GM12878 (cell line): ENCODE measurements at regions not wholly inside any gene's neighbourhood (a gene's known extent, or its start where the extent isn't known, plus 50 kb on each side); places are given as distances from the start of the nearest gene placed in this dataset.

Source experiments
- ATAC-seq: fragments of 200-7000 bp; cut with Tn5 transposase; 3 replicates; pipeline ENCODE4 v1.9.1; 2020; ENCODE audit warnings: mild to moderate bottlenecking, moderate library complexity
- BruUV-seq: library from RNA; stranded (reverse); fragments of 400-500 nt; replicated peaks from 2 replicates; lab custom pipeline; 2021; lab: Mats Ljungman, UMichigan
- CTCF ChIA-PET: fragments of 300-600 bp; sonication (Branson Sonifier 250); formaldehyde crosslinking; extraction: SDS; loops from one replicate; lab custom pipeline; 2021; ENCODE audit warnings: inconsistent platforms; lab: Yijun Ruan, JAX
- POLR2A ChIA-PET: fragments of 350-600 bp; formaldehyde crosslinking; extraction: SDS; loops from one replicate; lab custom pipeline; 2021; ENCODE audit warnings: inconsistent platforms; lab: Charles Lee
- RAD21 ChIA-PET: fragments of 300-600 bp; sonication (Branson Sonifier 250); formaldehyde crosslinking; loops from one replicate; lab custom pipeline; 2023; ENCODE audit warnings: antibody characterized with exemption; ENCODE audit not compliant: unreplicated experiment; lab: Charles Lee
- SMC1A ChIA-PET: fragments of 300-600 bp; sonication (Branson Sonifier 250); formaldehyde crosslinking; loops from one replicate; lab custom pipeline; 2023; ENCODE audit not compliant: unreplicated experiment, uncharacterized antibody; lab: Charles Lee
- DNase-seq: peaks from one replicate; pipeline ENCODE4 v3.0.0-alpha.2; 2011; ENCODE audit warnings: low read depth, low spot score
- FAIRE-seq: peaks from 3 replicates; lab custom pipeline; 2011; peaks lifted over from hg19 to GRCh38; lab: Jason Lieb, UNC
- H2AFZ ChIP-seq: 2 replicates; pipeline ENCODE4 v1.6.0; 2011; ENCODE audit warnings: low read depth, low read length, control low read depth; ENCODE audit not compliant: control insufficient read depth
- H3K27ac ChIP-seq: 2 replicates; pipeline ENCODE4 v1.5.1; 2011; ENCODE audit warnings: control low read depth; ENCODE audit not compliant: control insufficient read depth, insufficient read depth
- H3K27me3 ChIP-seq, 2 experiments: replicated peaks in 1 of 2; 2 replicates each; pipeline versions ENCODE4 v1.6.0 to v1.6.1; 2011; ENCODE audit warnings: low read length in 1 of 2; ENCODE audit not compliant: control insufficient read depth in 2 of 2, insufficient read depth in 2 of 2
- H3K36me3 ChIP-seq, 2 experiments: 2 replicates each; pipeline ENCODE4 v1.5.1; 2011; ENCODE audit warnings: low read length in 1 of 2; ENCODE audit not compliant: control insufficient read depth in 2 of 2, insufficient read depth in 2 of 2
- H3K4me1 ChIP-seq: 2 replicates; pipeline ENCODE4 v1.6.1; 2011; ENCODE audit warnings: mild to moderate bottlenecking, low read length, moderate library complexity, mixed read lengths; ENCODE audit not compliant: control insufficient read depth, insufficient read depth
- H3K4me2 ChIP-seq: 2 replicates; pipeline ENCODE4 v1.6.0; 2011; ENCODE audit warnings: control low read depth; ENCODE audit not compliant: control insufficient read depth, insufficient read depth
- H3K4me3 ChIP-seq: fragments of 200-600 bp; sonication (generic); 2 replicates; pipeline ENCODE4 v1.5.1; 2016
- H3K79me2 ChIP-seq: 2 replicates; pipeline ENCODE4 v1.6.0; 2011; ENCODE audit warnings: low read length; ENCODE audit not compliant: control insufficient read depth, insufficient read depth
- H3K9ac ChIP-seq: 2 replicates; pipeline ENCODE4 v1.8.0; 2011; ENCODE audit warnings: low read length, control low read depth, mixed read lengths; ENCODE audit not compliant: control insufficient read depth, insufficient read depth
- H3K9me3 ChIP-seq: replicated peaks from 3 replicates; pipeline ENCODE4 v1.5.1; 2011; ENCODE audit warnings: mild to moderate bottlenecking, low read length; ENCODE audit not compliant: control insufficient read depth, insufficient read depth
- H4K20me1 ChIP-seq: 2 replicates; pipeline ENCODE4 v1.6.0; 2011; ENCODE audit not compliant: control insufficient read depth, insufficient read depth
- CBFB ChIP-seq: IDR thresholded peaks from 2 replicates; pipeline ENCODE4 v1.6.1; 2016; ENCODE audit warnings: antibody characterized with exemption, low read depth
- CEBPB ChIP-seq, 2 experiments: fragments of 150-350 bp in 1 of 2; IDR thresholded peaks; 2 replicates each; pipeline ENCODE4 v1.6.1; 2012 to 2014; ENCODE audit warnings: low read depth in 2 of 2, low read length in 2 of 2, borderline replicate concordance in 1 of 2, inconsistent platforms in 1 of 2
- CEBPZ ChIP-seq: fragments of 150-350 bp; IDR thresholded peaks from 2 replicates; pipeline ENCODE4 v1.6.1; 2016; ENCODE audit warnings: low read depth, low read length
- CREB1 ChIP-seq: IDR thresholded peaks from 2 replicates; pipeline ENCODE4 v1.6.1; 2012; ENCODE audit warnings: low read depth, mild to moderate bottlenecking, inconsistent platforms
- HDAC2 ChIP-seq: fragments of 200-600 bp; sonication (generic); IDR thresholded peaks from 2 replicates; pipeline ENCODE4 v1.6.1; 2017
- PAX5 ChIP-seq: IDR thresholded peaks from 2 replicates; pipeline ENCODE4 v1.6.1; 2011; ENCODE audit warnings: low read depth, low read length, borderline replicate concordance
- SREBF2 ChIP-seq: IDR thresholded peaks from 2 replicates; pipeline ENCODE4 v1.6.1; 2012; ENCODE audit warnings: mild to moderate bottlenecking, low read length
- TAF1 ChIP-seq: IDR thresholded peaks from 2 replicates; pipeline ENCODE4 v1.6.1; 2011; ENCODE audit warnings: mild to moderate bottlenecking, low read depth, low read length, borderline replicate concordance
- TBL1XR1 ChIP-seq: IDR thresholded peaks from 2 replicates; pipeline ENCODE4 v1.6.1; 2012; ENCODE audit warnings: low read depth, low read length, improper control_type of control experiment
- ZNF207 ChIP-seq: fragments of 450-650 bp; IDR thresholded peaks from 2 replicates; pipeline ENCODE4 v1.6.1; 2014; ENCODE audit warnings: antibody characterized with exemption, mild to moderate bottlenecking, borderline replicate concordance
- WGBS: methylation state at CpG from one replicate; pipeline ENCODE4 v1.1.6; 2016; ENCODE audit warnings: low lambda C conversion rate; ENCODE audit not compliant: insufficient replicate concordance, insufficient coverage; ENCODE audit errors: missing lambda C conversion rate; 5-methylcytosine and 5-hydroxymethylcytosine counted together
- in situ Hi-C: fragments of 300-500 bp; cut with MboI; formaldehyde crosslinking; loops from 9 replicates; pipeline ENCODE4 v1.14.3; 2018; ENCODE audit warnings: mixed read lengths
- intact Hi-C: fragments of 100-400 bp; cut with micrococcal nuclease; formaldehyde crosslinking; loops from one replicate; pipeline ENCODE4 v1.14.2; 2022; ENCODE audit not compliant: unreplicated experiment

DNA sequence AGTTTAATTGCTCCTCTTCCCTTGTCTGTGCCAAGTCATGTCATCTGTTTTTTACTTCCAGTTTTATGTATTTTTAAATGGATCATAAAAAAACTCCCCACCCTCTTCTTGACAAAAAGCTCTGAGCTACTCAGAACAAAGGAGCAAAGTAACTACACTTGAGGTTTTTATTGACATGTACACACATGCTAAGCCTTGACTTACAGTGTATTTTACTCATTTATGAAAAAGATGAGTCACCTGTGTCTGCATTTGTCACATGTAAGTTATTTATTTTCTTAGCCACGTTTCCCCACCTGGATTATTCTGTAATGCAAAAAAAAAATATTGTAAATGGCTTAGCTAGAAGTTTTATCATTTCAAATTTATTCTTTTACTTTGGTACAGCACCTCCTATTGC lies 628.8 kb upstream of the SLC35B3 start:
- 0% methylated on average over 1 of the region's 1 CpG for WGBS
- no peak overlapping the region for H3K27ac ChIP-seq
- no peak overlapping the region for H3K4me2 ChIP-seq
- no TSS peak for BruUV-seq
- ATAC-seq (no peak), DNase-seq (no peak), FAIRE-seq (no peak)
- no peaks in the 10 kb centered on the region for H3K27me3 ChIP-seq
- no peak overlapping the region for H3K9ac ChIP-seq
- H3K4me1 ChIP-seq: no peaks in the 10 kb centered on the region
- H3K9me3 ChIP-seq: no peaks in the 10 kb centered on the region
- CTCF ChIA-PET: interaction anchor here (0.8 kb wide), 1 partner anchor 9 kb away, joined by 3 read pairs; no protein-coding TSS in a partner anchor
- H3K36me3 ChIP-seq: no peaks in the 10 kb centered on the region
- SMC1A ChIA-PET: no interaction called here
- H3K79me2 ChIP-seq: no peaks in the 10 kb centered on the region
- TF ChIP-seq CEBPZ (no peak), CBFB (no peak), TBL1XR1 (no peak), SREBF2 (no peak), CREB1 (no peak), CEBPB (IDR thresholded peaks at IDR 0.05; ENCODE audit: borderline replicate concordance in 1 of 2, low read depth in 2 of 2, low read length in 2 of 2) (no peak), PAX5 (no peak), HDAC2 (no peak), ZNF207 (no peak), TAF1 (no peak)
- POLR2A ChIA-PET: no interaction called here
- H2AFZ ChIP-seq: no peak overlapping the region
- in situ Hi-C loops (no loop called here), intact Hi-C loops (no loop called here)
- no peak overlapping the region for H3K4me3 ChIP-seq
- H4K20me1 ChIP-seq: no peaks in the 10 kb centered on the region
- RAD21 ChIA-PET: no interaction called here
